ENCODE measurements at regions not wholly inside any gene's neighbourhood (a gene's known extent, or its start where the extent isn't known, plus 50 kb on each side); places are given as distances from the start of the nearest gene placed in this dataset.
A peak's percentile ranks its signal among the peaks of the same experiment; 100 is the strongest.
"Not testable (repeated sequence)": the region's sequence is repeated elsewhere in the genome, so short reads cannot be mapped to it uniquely, and the experiment has no call there.

- no peaks in the 10 kb centered on the region for H3K36me3 ChIP-seq
- TF ChIP-seq EP300 (IDR thresholded peaks at IDR 0.05) (no peak), POLR2A (IDR thresholded peaks at IDR 0.05) (no peak), CTCF (IDR thresholded peaks at IDR 0.05) (no peak), POLR2AphosphoS5 (IDR thresholded peaks at IDR 0.05) (no peak)
- no peak for DNase-seq
- no peaks in the 10 kb centered on the region for H3K9me3 ChIP-seq
- H3K27me3 ChIP-seq = peaks cover 0 to 22% (median 0%) of the 10 kb centered on the region in 3 donors
- WGBS, 5 donors = 62 to 68% (median 66%) methylated on average over 9 of the region's 9 CpGs
- peak overlapping the region in 3 of 4 donors; percentile 5 to 26 (median 9) for H3K4me3 ChIP-seq
- no peak overlapping the region for H3K27ac ChIP-seq
- intact Hi-C loops (cut with DNase I; ENCODE audit: low total_unique reads) = no loop called here
- H3K4me1 ChIP-seq = peaks cover 0 to 5% (median 0%) of the 10 kb centered on the region in 4 donors
Observed at GRCh38 chr12:34126239-34126641, 103.9 kb downstream of the ALG10 start.

GRCh38 chr12:34126805-34127204 lies 104.5 kb downstream of the ALG10 start:
- no peak overlapping the region for H3K27ac ChIP-seq
- intact Hi-C loops (cut with DNase I; ENCODE audit: low total_unique reads) = no loop called here
- DNase-seq = no peak
- H3K9me3 ChIP-seq = no peaks in the 10 kb centered on the region
- H3K36me3 ChIP-seq = no peaks in the 10 kb centered on the region
- H3K27me3 ChIP-seq = peaks cover 0 to 22% (median 0%) of the 10 kb centered on the region in 3 donors
- peak overlapping the region in 1 of 4 donors; percentile 26 for H3K4me3 ChIP-seq
- no peak for TF ChIP-seq EP300 (IDR thresholded peaks at IDR 0.05)
- TF ChIP-seq CTCF (IDR thresholded peaks at IDR 0.05) = no peak
- no peak for TF ChIP-seq POLR2A (IDR thresholded peaks at IDR 0.05)
- no peak for TF ChIP-seq POLR2AphosphoS5 (IDR thresholded peaks at IDR 0.05)
- WGBS, 5 donors = 75 to 100% (median 95%) methylated on average over 1 of the region's 1 CpG
- peaks cover 0 to 5% (median 0%) of the 10 kb centered on the region in 4 donors for H3K4me1 ChIP-seq

- intact Hi-C loops (cut with DNase I; ENCODE audit: low total_unique reads) = not testable (repeated sequence)
- WGBS, 5 donors = 30 to 38% (median 34%) methylated on average over 2 of the region's 2 CpGs
Observed at GRCh38 chr12:34127379-34127778, 105.1 kb downstream of the ALG10 start.

GRCh38 chr12:34142430-34142829 lies 120.1 kb downstream of the ALG10 start:
- Histone ChIP-seq H3K36me3 (no peaks in the 10 kb centered on the region), H3K27ac (no peak overlapping the region), H3K9me3 (no peaks in the 10 kb centered on the region), H3K27me3 (no peaks in the 10 kb centered on the region), H3K4me1 (no peaks in the 10 kb centered on the region), H3K4me3 (no peak overlapping the region)
- intact Hi-C loops (cut with DNase I; ENCODE audit: low total_unique reads) = no loop called here
- DNase-seq = no peak
- no peak for TF ChIP-seq CTCF (IDR thresholded peaks at IDR 0.05)
- no peak for TF ChIP-seq POLR2AphosphoS5 (IDR thresholded peaks at IDR 0.05)
- TF ChIP-seq EP300 (IDR thresholded peaks at IDR 0.05) = no peak
- no peak for TF ChIP-seq POLR2A (IDR thresholded peaks at IDR 0.05)
- WGBS, 5 donors = 78 to 84% (median 81%) methylated on average over 1 to 11 of the region's 11 CpGs

More at GRCh38 chr12:34127379-34127778, 105.1 kb downstream of the ALG10 start:
- not testable (repeated sequence) for DNase-seq, H3K36me3 ChIP-seq, H3K4me1 ChIP-seq, H3K4me3 ChIP-seq, H3K9me3 ChIP-seq, H3K27ac ChIP-seq
- H3K27me3 ChIP-seq = peaks cover 0 to 22% (median 0%) of the 10 kb centered on the region in 3 donors

GRCh38 chr12:34151019-34151418 lies 128.7 kb downstream of the ALG10 start:
- Histone ChIP-seq H3K4me1 (no peaks in the 10 kb centered on the region), H3K27me3 (no peaks in the 10 kb centered on the region), H3K9me3 (no peaks in the 10 kb centered on the region), H3K4me3 (no peak overlapping the region), H3K36me3 (no peaks in the 10 kb centered on the region), H3K27ac (no peak overlapping the region)
- DNase-seq = no peak
- intact Hi-C loops (cut with DNase I; ENCODE audit: low total_unique reads) = no loop called here
- TF ChIP-seq POLR2A (IDR thresholded peaks at IDR 0.05) = no peak
- no peak for TF ChIP-seq CTCF (IDR thresholded peaks at IDR 0.05)
- no peak for TF ChIP-seq EP300 (IDR thresholded peaks at IDR 0.05)
- no peak for TF ChIP-seq POLR2AphosphoS5 (IDR thresholded peaks at IDR 0.05)

All from stomach (tissue), 8 donors.